AG20443 (cell line): ENCODE measurements at regions not wholly inside any gene's neighbourhood (a gene's known extent, or its start where the extent isn't known, plus 50 kb on each side); places are given as distances from the start of the nearest gene placed in this dataset.

Source experiments
- DNase-seq: peaks from one replicate; pipeline ENCODE4 v3.0.0; 2012; ENCODE audit warnings: low spot score, mixed read lengths

- peak; percentile 72 for DNase-seq
Measured at GRCh38 chr12:27179400-27180214, 64.5 kb upstream of the STK38L start.

DNA sequence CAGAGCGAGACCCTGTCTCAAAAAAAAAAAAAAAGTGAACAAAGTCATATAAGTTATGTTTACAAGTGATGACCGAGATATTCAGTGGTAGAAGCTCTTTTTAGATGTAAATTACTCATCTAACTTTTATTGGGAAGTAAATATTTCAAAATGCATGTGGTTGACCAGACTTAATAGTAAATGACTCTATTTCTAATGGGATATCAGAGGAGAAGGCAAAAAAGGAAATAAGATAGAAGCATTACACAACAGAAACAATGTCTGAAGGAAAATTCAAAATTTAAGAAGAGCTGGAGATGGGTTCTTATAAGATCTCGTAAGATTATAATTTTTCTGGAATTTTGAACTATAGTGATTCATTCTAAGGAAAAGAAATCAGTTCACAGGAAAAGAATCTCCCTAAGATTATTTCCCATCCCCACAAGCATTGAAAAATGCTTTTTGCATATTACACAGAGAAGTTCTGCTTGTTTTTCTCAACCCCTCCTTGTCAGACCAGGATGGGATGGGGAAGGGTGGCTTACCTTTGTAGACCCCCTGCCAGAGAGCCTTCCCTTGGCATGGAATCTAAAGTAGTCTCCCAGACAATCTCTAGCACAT lies 63.1 kb upstream of the STK38L start:
- DNase-seq: no peak

- DNase-seq: no peak
Measured at GRCh38 chr12:27183342-27183741, 60.7 kb upstream of the STK38L start.

DNA sequence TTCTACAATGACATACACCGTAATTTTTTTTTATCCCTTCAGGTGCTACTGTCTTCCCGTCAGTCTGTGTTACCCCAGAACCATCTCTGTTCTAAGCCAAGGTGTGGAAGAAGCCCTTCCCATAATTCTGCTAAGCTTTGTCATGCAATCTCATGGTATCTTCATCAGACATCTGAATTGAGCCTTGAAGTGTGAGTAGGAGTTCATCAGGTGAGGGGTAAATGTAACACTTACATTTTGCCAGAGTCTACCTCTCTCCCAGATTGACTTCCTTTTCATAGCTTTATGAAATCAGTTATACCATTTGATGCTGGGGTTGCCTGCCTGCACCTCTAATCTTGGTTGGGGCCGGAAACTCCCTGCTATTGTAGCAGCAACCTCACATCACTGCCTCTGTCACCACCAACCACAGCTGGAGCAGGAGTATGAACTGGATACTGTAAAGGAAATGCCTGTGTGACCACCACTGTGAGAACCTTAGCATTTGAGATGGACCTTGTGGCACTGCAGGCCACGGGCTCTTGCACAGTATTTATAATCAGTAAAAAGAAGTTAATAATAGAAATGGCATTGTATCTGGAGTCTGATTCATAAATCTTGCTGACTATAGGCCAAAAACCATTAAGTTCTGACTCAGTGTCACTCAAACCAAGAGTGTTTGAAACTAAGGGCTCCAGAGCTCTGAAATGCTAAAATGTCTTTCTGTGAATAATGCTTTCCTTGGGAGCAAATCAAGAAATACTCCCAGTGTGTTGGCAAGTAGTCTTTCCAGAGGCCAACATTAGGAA lies 58.7 kb upstream of the STK38L start:
- DNase-seq: peak; percentile 52

DNA sequence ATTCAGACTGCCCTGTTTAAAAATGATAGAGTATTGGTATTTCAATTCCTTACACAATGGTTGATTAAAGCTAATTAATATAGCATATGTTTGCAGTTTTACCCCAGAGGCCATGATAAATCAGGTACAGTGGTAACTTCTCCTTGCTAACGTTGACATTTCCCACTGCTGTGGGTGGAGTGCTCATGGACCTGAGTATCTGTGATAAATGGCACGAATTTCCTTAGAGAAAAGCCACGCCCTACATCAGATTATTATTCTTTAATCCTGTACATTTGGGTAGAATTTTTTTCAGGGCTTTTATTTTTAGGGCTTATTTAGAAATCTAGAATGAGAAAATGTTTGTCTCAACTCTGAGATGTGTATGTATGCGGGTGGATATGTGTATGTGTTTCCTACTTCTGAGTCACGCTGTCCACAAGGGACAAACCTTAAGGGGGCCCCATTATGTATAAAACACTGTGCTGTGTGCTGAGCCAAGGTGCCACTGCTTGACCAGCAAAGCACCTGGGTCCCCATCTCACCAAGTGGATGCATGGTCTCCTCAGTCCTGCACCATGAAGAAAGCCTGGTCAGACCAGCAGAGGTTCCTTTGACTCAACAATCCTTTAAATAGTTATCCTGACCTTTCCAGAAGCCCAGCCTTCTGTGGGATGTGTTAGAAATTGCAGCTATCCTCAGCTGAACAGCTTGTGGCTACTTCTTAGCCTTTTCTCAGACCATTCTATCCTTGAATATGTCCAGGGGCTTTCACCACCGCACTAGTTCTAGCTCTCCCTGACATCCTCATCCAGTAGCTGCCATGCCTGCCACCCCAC lies 57.9 kb upstream of the STK38L start:
- peak; percentile 36 for DNase-seq

GRCh38 chr12:27187697-27188096 lies 56.4 kb upstream of the STK38L start:
- DNase-seq: no peak

- peak; percentile 68 for DNase-seq
Measured at GRCh38 chr12:27190761-27191160, 53.3 kb upstream of the STK38L start.

DNA sequence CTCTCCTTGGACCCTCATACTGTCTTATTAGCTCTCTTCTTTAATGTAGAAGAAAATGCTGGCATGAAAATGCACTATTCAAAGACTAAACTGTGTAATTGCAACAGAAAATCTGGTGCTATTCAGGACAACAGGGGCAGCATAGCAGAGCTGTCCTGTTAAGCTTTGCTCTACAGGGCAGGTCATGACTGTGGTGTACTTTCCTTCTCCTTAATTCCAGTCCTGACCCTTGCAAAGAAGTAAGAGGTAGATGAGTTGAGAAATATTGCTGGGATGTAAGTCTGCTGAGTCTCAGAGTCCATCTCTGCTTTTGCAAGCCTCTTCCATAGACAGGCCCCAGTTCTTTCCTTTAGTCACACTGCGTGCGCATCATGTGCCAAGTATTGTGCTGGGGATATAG lies 52.6 kb upstream of the STK38L start:
- DNase-seq: no peak

GRCh38 chr12:27192118-27192802 lies 51.8 kb upstream of the STK38L start:
- no peak for DNase-seq

DNA sequence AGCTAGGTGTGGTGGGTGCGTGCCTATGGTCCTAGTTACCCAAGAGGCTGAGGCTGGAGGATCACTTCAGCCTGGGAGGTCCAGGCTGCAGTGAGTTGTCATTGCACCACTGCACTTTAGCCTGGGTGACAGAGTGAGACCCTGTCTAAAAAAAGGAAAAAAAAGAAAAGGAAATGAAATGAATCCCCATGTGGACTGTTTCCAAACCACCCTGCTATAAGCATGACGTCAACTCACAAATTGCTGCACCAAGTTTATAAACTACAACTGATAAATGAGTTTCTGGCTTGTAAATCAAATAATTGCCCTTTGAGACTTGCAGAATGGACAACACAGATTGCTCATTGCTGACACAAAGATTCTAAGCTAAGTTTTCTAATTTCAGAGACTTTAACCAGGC lies 51.0 kb upstream of the STK38L start:
- peak; percentile 40 for DNase-seq

DNA sequence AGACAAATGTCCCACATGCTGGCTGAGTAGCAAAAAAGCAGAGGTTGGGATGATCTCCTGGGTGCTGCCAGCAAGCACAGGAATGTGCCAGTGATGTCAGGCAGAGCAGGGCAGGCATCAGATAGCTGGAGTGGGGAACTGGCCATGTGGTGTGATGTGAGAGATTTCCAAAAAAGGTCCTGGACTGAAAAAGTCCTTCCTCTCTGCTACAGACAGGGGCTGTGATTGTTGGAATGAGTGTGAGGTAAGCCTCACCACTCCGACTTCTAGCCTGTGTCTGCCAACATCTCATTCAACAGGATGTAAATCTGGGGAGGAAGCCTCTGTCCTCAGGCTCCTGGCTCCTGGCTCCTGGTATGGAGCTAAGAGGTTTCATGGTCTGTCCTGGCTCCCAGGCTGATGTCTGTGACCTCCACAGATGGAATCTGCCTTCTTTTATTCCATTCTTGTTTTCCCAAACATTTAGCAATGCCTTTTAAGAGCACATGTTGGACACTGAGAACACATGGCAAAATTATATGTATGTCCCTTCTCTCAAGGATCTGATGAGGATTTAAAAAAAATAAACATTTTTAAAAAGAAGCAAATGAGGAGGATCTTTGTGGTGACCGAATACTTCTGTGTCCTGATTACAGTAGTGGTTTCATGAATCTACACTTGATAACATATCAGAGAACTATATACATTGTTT lies 50.1 kb upstream of the STK38L start:
- DNase-seq: peak; percentile 69
